ENCODE measurements at regions not wholly inside any gene's neighbourhood (a gene's known extent, or its start where the extent isn't known, plus 50 kb on each side); places are given as distances from the start of the nearest gene placed in this dataset.

- no peaks in the 10 kb centered on the region for H3K9me3 ChIP-seq (ENCODE audit: control insufficient read depth, low read length)
- Mint-ChIP-seq H3K4me3 (no peak overlapping the region), H3K36me3 (ENCODE audit: low read depth) (no peaks in the 10 kb centered on the region), H3K9me3 (no peaks in the 10 kb centered on the region), H3K27me3 (ENCODE audit: insufficient read depth) (peaks cover 8% of the 10 kb centered on the region), H3K27ac (no peak overlapping the region), H3K4me1 (no peaks in the 10 kb centered on the region)
- peaks cover 5% of the 10 kb centered on the region for H3K27me3 ChIP-seq (ENCODE audit: control insufficient read depth, insufficient read depth, low read length, poor library complexity, severe bottlenecking)
- H3K4me1 ChIP-seq (ENCODE audit: control insufficient read depth, insufficient read depth, low read length), result no peaks in the 10 kb centered on the region
- DNase-seq, result no peak
- H3K27ac ChIP-seq (ENCODE audit: low read depth, low read length), result no peak overlapping the region
- no peak for TF ChIP-seq CTCF (conservative IDR thresholded peaks at IDR 0.05)
- no peak overlapping the region for H3K4me3 ChIP-seq (ENCODE audit: low read length)
- no peaks in the 10 kb centered on the region for H3K36me3 ChIP-seq (ENCODE audit: control insufficient read depth, insufficient read depth, low read length)
- no peak overlapping the region for H3K9ac ChIP-seq (ENCODE audit: extremely low read depth, low read length, poor library complexity, severe bottlenecking)
- WGBS, 2 experiments (ENCODE audit: insufficient coverage in 1 of 2, insufficient read length in 1 of 2), result 75% methylated on average over 1 of the region's 1 CpG; no CpG with 5 or more reads in 1 of the 2 experiments
Measured at GRCh38 chr4:167399201-167399600, 164.9 kb upstream of the SPOCK3 start.

GRCh38 chr4:167406181-167406580 is 171.9 kb upstream of the SPOCK3 start:
- Histone ChIP-seq H3K27me3 (ENCODE audit: control insufficient read depth, insufficient read depth, low read length, poor library complexity, severe bottlenecking) (peaks cover 8% of the 10 kb centered on the region), H3K4me3 (ENCODE audit: low read length) (no peak overlapping the region), H3K27ac (ENCODE audit: low read depth, low read length) (no peak overlapping the region), H3K9me3 (ENCODE audit: control insufficient read depth, low read length) (no peaks in the 10 kb centered on the region), H3K4me1 (ENCODE audit: control insufficient read depth, insufficient read depth, low read length) (peaks cover 3% of the 10 kb centered on the region), H3K9ac (ENCODE audit: extremely low read depth, low read length, poor library complexity, severe bottlenecking) (no peak overlapping the region), H3K36me3 (ENCODE audit: control insufficient read depth, insufficient read depth, low read length) (no peaks in the 10 kb centered on the region)
- WGBS, 2 experiments (ENCODE audit: insufficient coverage in 1 of 2, insufficient read length in 1 of 2), result 60% methylated on average over 1 of the region's 1 CpG; no CpG with 5 or more reads in 1 of the 2 experiments
- Mint-ChIP-seq H3K27me3 (ENCODE audit: insufficient read depth) (peaks cover 4% of the 10 kb centered on the region), H3K4me3 (no peak overlapping the region), H3K36me3 (ENCODE audit: low read depth) (no peaks in the 10 kb centered on the region), H3K9me3 (no peaks in the 10 kb centered on the region), H3K4me1 (no peaks in the 10 kb centered on the region), H3K27ac (no peak overlapping the region)
- TF ChIP-seq CTCF (conservative IDR thresholded peaks at IDR 0.05), result no peak
- no peak for DNase-seq

GRCh38 chr4:167415461-167415860 is 181.2 kb upstream of the SPOCK3 start:
- Histone ChIP-seq H3K4me3 (ENCODE audit: low read length) (no peak overlapping the region), H3K27me3 (ENCODE audit: control insufficient read depth, insufficient read depth, low read length, poor library complexity, severe bottlenecking) (peaks cover 29% of the 10 kb centered on the region), H3K27ac (ENCODE audit: low read depth, low read length) (no peak overlapping the region), H3K36me3 (ENCODE audit: control insufficient read depth, insufficient read depth, low read length) (no peaks in the 10 kb centered on the region), H3K9ac (ENCODE audit: extremely low read depth, low read length, poor library complexity, severe bottlenecking) (no peak overlapping the region), H3K4me1 (ENCODE audit: control insufficient read depth, insufficient read depth, low read length) (peaks cover 2% of the 10 kb centered on the region), H3K9me3 (ENCODE audit: control insufficient read depth, low read length) (no peaks in the 10 kb centered on the region)
- no peak for DNase-seq
- Mint-ChIP-seq H3K4me1 (no peaks in the 10 kb centered on the region), H3K27ac (no peak overlapping the region), H3K27me3 (ENCODE audit: insufficient read depth) (peaks cover 27% of the 10 kb centered on the region), H3K9me3 (no peaks in the 10 kb centered on the region), H3K36me3 (ENCODE audit: low read depth) (no peaks in the 10 kb centered on the region), H3K4me3 (no peak overlapping the region)
- 90 to 96% methylated on average over 4 of the region's 4 CpGs for WGBS, 2 experiments (ENCODE audit: insufficient coverage in 1 of 2, insufficient read length in 1 of 2)
- no peak for TF ChIP-seq CTCF (conservative IDR thresholded peaks at IDR 0.05)

Data from endodermal cell (in vitro differentiated cells).